GM21619 (cell line): ENCODE measurements at regions not wholly inside any gene's neighbourhood (a gene's known extent, or its start where the extent isn't known, plus 50 kb on each side); places are given as distances from the start of the nearest gene placed in this dataset.
A peak's percentile ranks its signal among the peaks of the same experiment; 100 is the strongest.

Experiments used
- ATAC-seq: cut with Tn5 transposase; IDR thresholded peaks from one replicate; pipeline ENCODE4 v1.9.1; 2021; ENCODE audit not compliant: unreplicated experiment

GRCh38 chr15:62459875-62460274, 294.8 kb upstream of the C2CD4B start:
- ATAC-seq: no peak

DNA sequence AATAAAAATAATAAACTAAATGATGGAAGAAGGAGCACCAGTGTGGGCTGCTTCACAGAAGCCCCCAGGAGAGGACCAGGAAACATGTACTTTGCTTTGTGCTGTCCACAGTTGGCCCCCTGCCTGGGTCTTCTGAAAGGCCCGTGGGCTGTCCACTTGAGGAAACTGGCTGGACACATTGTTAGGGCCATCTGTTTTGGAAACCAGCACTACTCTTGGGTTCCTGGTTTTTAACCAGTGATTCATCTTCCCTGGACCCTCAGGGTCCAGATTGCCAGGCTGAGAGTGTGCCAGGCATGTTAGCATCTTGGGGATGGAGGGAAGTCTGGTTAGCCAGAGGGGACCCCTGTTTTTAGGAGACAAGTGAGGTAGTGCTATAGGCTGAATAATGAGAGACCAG, 297.2 kb upstream of the C2CD4B start:
- no peak for ATAC-seq

DNA sequence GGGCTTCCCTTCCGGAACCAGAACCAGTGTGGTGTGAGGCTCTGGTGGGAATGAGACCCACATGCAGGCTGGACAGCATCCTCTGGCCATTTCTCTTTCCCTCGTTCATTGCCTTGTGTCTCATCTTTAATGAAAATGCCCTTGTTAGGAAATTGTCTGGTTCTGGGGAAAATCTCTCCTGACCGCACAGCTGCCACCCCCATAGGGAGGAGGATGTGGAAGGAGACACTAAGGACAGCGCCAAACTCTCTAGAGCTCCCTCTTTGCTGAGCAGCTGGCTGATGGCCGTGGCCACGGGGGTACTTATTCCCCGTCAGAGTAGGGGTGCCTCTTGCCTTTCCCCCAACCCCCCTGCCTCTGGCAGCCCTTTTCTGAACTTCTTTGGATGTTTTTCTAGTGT, 297.6 kb upstream of the C2CD4B start:
- ATAC-seq: no peak

- no peak for ATAC-seq
Observed at GRCh38 chr15:62464705-62465104, 299.6 kb upstream of the C2CD4B start.

GRCh38 chr15:62465173-62465572, 300.1 kb upstream of the C2CD4B start:
- no peak for ATAC-seq

DNA sequence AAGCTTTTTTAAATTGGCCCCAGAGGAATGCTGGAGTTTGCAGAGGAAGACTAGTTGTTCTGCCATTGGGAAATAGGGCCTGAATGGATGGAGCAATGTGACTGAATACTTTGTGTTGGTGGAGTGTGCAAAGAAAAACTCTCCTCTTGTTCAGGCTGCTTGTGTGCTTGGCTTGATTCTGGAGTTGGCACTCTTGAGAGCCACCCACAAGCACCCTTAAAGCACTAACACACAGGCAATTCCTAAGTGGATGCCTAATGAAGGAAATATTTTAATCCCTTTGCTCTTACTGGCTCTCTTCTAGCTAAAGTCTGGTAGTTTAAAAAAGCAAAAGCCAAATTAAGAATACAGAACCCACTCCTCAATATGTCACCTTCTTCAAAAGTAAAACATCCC, 304.4 kb upstream of the C2CD4B start:
- ATAC-seq: no peak

GRCh38 chr15:62469874-62470688, 305.0 kb upstream of the C2CD4B start:
- no peak for ATAC-seq

- ATAC-seq: no peak
Observed at GRCh38 chr15:62472616-62473299, 307.7 kb upstream of the C2CD4B start.

- ATAC-seq: no peak
Observed at GRCh38 chr15:62474021-62474770, 309.1 kb upstream of the C2CD4B start.

DNA sequence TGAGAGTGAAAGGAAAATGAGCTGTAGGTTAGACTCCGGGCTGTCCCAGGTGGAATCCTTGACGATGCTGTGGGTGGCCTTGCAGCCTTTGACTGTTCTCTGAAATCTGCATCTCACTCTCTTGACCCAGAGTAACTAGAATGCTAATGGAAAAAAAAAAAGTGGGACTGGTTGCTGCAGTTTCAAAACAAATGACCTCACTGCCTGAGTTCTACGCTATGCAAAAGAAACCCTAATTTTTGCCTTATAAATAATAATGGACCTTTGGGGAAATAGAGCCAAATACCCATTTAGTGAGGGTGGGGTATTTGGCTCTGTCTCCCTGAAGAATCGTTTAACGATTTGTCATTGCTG, 309.7 kb upstream of the C2CD4B start:
- ATAC-seq: no peak

DNA sequence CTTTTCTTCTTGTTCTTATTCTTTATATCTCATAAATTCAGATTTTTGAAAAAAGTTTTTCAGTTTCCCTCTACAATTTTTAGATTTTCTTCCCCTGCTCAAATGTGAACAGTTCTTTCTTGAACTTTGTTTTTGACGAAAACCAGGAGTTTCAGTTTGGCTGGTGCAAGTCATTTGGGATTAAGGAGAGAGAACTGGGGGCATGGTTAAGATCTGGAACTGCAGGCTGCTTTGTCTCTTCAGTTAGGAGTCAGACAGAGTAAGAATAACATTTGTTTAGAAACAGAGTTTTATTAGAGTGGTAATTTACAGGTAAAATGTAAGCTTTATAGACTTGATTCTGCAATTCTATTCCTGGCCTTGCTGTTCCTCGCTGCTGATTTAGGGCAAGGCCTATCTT, 310.5 kb upstream of the C2CD4B start:
- ATAC-seq: no peak

DNA sequence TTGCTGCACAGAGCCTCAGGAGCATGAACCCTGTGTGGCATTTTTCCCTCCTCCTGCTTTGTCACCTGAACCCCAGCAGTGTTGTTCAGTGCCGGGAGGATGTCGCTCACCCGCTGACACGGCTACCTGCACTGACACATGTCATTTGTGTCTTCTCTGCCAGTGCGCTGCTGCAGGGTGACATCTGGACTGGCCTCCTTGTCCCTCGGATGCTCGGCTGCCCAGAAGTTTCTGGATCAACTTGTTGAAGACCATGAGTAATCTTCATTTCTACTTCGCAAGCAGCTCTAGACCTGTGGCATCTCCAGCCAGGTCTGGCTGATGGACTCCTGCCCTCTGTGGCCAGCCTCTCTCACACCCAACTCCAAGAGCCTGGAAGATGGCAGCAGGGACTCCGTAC, 311.1 kb upstream of the C2CD4B start:
- no peak for ATAC-seq

DNA sequence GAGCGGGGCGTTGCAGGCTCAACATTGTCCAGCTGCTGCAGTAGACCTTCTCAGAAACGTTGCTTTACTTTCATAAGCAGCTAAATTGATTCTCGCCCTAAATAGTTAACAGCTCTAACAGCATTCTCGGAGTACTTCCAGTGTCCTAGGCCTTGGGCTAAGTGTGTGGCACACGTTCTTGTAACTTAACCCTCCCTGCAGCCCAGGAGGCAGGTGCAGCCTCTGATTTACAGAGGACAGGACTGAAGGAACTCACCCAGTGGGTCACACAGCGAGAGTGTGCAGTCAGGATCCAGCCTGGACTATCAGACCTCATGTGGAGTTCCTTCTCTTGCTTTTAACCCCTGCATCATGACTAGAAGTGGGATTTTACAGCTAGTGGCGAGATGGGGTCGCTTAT, 312.8 kb upstream of the C2CD4B start:
- no peak for ATAC-seq

DNA sequence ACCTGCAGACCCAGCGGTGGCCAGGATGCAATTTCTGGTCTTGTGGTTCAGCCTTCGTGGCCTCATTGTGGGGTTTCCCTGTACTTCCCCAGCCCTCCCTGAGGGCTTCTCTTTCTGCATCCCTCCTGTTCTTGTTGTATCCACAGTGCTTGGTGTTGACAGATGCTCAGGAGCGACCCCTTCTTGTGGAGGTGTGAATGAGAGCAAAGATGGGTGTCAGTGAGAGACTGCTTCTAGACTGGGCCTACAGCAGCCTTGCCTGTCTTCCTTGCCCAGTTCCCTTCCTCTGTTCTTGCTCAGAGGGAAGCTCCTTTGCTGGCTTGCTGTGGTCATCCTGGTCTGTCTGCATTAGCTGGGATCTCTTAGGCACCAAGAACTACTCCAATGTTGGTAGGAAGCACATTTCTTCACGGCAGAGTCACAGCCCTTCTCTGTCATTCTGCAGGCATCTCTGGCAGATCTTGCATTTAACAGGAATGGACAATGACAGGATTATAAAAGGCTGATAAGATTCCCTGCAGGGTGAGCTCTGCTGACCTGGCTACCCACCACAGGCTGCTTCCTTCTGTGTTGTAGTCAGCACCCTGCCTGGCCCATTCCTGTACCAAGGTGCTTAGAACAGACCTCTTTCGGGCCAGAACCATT, 317.8 kb upstream of the C2CD4B start:
- ATAC-seq: peak; percentile 77

DNA sequence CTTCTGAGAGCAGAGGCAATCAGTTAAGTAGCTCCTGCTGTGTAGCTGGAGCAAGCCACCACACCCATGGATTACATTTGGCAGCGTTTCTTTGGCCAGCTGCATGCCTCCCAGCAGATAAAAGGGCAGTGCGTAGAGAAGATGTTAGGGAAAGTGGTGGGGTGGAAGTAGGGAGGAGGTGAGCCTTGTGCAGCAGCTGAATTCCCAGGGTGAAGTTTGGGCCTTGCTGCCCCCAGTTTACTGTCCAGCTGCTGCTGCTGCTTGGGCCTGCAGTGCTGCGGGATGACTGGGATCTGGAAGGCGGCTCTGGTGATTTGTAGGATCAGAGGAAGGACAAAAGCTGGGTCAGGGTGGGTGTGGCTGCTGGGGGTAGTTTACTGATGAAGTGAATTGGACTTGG, 318.7 kb upstream of the C2CD4B start:
- no peak for ATAC-seq

GRCh38 chr15:62485170-62485720, 320.2 kb upstream of the C2CD4B start:
- ATAC-seq: no peak

DNA sequence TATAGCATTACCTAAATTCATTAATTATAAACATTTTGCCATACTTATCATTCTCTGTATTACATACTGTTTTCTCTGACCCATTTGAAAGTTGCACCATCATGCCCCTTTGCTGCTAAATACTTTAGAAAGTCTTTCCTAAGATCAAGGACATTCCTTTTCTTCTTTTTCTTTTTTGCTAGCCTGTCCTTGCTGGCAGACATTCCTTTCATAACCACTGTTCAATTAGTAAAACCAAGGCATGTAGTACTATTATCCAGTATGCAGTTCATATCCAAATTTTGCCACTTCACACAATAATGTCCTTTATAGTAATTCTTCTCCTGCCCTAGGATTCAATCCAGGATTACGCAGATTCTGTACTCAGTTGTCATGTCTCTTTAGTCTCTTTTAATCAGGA, 321.0 kb upstream of the C2CD4B start:
- ATAC-seq: no peak

DNA sequence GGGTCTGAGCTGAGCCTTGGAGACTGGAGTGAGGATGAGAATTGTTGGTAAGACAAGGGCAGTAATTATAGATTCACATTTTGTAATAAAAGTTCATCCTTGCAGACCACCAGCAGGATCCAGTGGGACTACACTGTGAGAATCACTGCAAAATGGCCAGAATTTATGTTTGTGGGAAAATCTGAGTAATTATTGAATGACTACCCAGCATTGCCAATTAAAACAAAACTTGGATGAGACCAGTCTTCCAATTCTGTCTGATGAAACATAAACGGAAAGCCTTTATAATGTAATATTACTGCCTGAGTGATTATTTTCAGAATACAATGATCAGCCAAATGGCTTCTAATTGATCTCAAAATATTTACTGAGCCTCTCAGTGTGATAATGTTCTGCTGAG, 323.3 kb upstream of the C2CD4B start:
- no peak for ATAC-seq

DNA sequence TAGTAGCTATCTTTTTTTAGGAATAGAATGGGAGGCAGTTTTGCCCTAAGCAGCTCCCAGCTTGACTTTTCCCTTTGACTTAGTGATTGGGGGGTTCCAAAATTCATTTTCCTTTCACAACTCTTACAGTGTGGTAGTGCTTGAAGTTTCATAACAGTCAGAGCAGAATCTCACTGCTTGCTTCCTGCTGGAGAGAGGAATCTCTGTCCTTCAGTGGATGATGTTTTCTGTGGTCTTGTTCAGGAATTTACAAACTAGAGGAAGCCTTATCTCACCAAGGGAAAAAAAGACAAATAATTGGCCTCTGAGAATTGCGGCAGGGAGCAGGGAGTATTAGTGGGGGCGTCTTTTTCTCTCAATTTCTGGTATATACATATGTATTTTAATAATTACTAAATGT, 326.6 kb upstream of the C2CD4B start:
- no peak for ATAC-seq

DNA sequence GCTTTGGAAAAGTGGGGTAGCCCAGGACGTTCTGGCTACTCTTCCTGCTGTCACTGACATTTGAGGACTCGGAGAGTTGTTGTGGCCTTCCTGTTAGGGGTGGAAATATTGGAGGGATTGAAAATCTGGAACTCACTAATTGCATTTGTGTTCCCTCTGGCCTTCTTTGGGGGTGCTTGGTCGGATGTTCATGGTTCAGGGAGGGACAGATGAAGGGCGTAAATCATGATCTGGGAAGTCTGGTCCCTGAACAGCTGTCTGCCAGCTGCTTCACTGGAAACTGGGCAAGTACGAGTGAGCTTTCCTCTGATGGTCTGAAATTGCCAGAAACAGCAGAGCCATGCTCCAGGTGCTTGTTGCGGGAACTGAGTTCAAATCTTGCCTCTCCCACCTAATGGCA, 327.8 kb upstream of the C2CD4B start:
- no peak for ATAC-seq

GRCh38 chr15:62494197-62494596, 329.1 kb upstream of the C2CD4B start:
- ATAC-seq: no peak
